A549 (cell line): ENCODE measurements at regions not wholly inside any gene's neighbourhood (a gene's known extent, or its start where the extent isn't known, plus 50 kb on each side); places are given as distances from the start of the nearest gene placed in this dataset.
"Not testable (repeated sequence)": the region's sequence is repeated elsewhere in the genome, so short reads cannot be mapped to it uniquely, and the experiment has no call there.

ENCODE experiments used
- ATAC-seq, 2 experiments: fragments of 200-7000 bp in 1 of 2; fragments of >200 bp in 1 of 2; cut with Nextera tagmentation in 1 of 2; cut with Tn5 transposase in 1 of 2; 3 replicates each; pipeline versions ENCODE4 v1.8.0 to v1.9.1; 2018 to 2020; ENCODE audit warnings: mild to moderate bottlenecking in 1 of 2, moderate library complexity in 1 of 2
- CTCF ChIA-PET: fragments of 300-600 bp; sonication (Branson Sonifier 250); formaldehyde crosslinking; extraction: SDS; loops from one replicate; lab custom pipeline; 2021; ENCODE audit warnings: antibody characterized with exemption, inconsistent platforms; lab: Yijun Ruan, JAX
- POLR2A ChIA-PET: fragments of 350-600 bp; formaldehyde crosslinking; extraction: SDS; loops from one replicate; lab custom pipeline; 2021; ENCODE audit warnings: antibody characterized with exemption, inconsistent platforms; lab: Yijun Ruan, JAX
- DNase-seq, 2 experiments: peaks; one replicate each; pipeline versions ENCODE4 v3.0.0 to v3.0.0-alpha.2; 2011 to 2016; ENCODE audit warnings: low read depth in 1 of 2, low spot score in 1 of 2
- FAIRE-seq: peaks from 2 replicates; lab custom pipeline; 2011; peaks lifted over from hg19 to GRCh38; lab: Jason Lieb, UNC
- H3K27ac ChIP-seq, 2 experiments: fragments of >200 bp; sonication (Bioruptor Twin); formaldehyde crosslinking; 3 replicates each; pipeline ENCODE4 v1.5.1; 2016 to 2017
- H3K4me1 ChIP-seq: fragments of >200 bp; sonication (Bioruptor Twin); formaldehyde crosslinking; 3 replicates; pipeline ENCODE4 v1.6.1; 2016
- H3K4me2 ChIP-seq: fragments of >200 bp; sonication (Bioruptor Twin); formaldehyde crosslinking; 3 replicates; pipeline ENCODE4 v1.6.1; 2016
- H3K4me3 ChIP-seq: fragments of >200 bp; sonication (Bioruptor Twin); formaldehyde crosslinking; 3 replicates; pipeline ENCODE4 v1.5.1; 2016
- H3K9me3 ChIP-seq: fragments of >200 bp; sonication (Bioruptor Twin); formaldehyde crosslinking; 3 replicates; pipeline ENCODE4 v1.6.1; 2016
- BCL3 ChIP-seq: fragments of >200 bp; sonication (Bioruptor Twin); formaldehyde crosslinking; IDR thresholded peaks from 3 replicates; pipeline ENCODE4 v1.6.1; 2016
- CBX2 ChIP-seq: fragments of 200-600 bp; sonication (generic); IDR thresholded peaks from 2 replicates; pipeline ENCODE4 v1.6.1; 2016; ENCODE audit warnings: low read depth, mild to moderate bottlenecking, borderline replicate concordance
- CBX8 ChIP-seq: fragments of 200-600 bp; sonication (generic); IDR thresholded peaks from 2 replicates; pipeline ENCODE4 v1.6.1; 2016
- CEBPB ChIP-seq, 2 experiments: fragments of >200 bp in 1 of 2; sonication (Bioruptor Twin) in 1 of 2; formaldehyde crosslinking in 1 of 2; IDR thresholded peaks; 2 replicates each; pipeline ENCODE4 v1.6.1; 2012 to 2016
- CHD4 ChIP-seq: fragments of 200-600 bp; sonication (generic); IDR thresholded peaks from 2 replicates; pipeline ENCODE4 v1.6.1; 2016; ENCODE audit warnings: antibody characterized with exemption, mild to moderate bottlenecking, borderline replicate concordance
- CTCF ChIP-seq: fragments of >200 bp; sonication (Bioruptor Twin); formaldehyde crosslinking; IDR thresholded peaks from 3 replicates; pipeline ENCODE4 v1.5.1; 2016
- EHF ChIP-seq: fragments of 250-450 bp; sonication (Bioruptor Pico); IDR thresholded peaks from 2 replicates; pipeline ENCODE4 v1.5.0; 2020; ENCODE audit warnings: mild to moderate bottlenecking
- EP300 ChIP-seq, 2 experiments: fragments of >200 bp; sonication (Bioruptor Twin); formaldehyde crosslinking; IDR thresholded peaks; 2 replicates in 1 of 2; 3 replicates in 1 of 2; pipeline ENCODE4 v1.6.1; 2016 to 2017
- GATA3 ChIP-seq: IDR thresholded peaks from 2 replicates; pipeline ENCODE4 v1.6.1; 2012; ENCODE audit warnings: borderline replicate concordance
- HDAC2 ChIP-seq: fragments of 200-600 bp; sonication (generic); IDR thresholded peaks from 2 replicates; pipeline ENCODE4 v1.6.1; 2016
- HMGXB4 ChIP-seq: fragments of 250-450 bp; sonication (Bioruptor Pico); IDR thresholded peaks from 2 replicates; pipeline ENCODE4 v1.5.0; 2021; ENCODE audit warnings: mild to moderate bottlenecking, moderate library complexity, borderline replicate concordance
- JUNB ChIP-seq: fragments of >200 bp; sonication (Bioruptor Twin); formaldehyde crosslinking; IDR thresholded peaks from 2 replicates; pipeline ENCODE4 v1.6.1; 2016
- MAFK ChIP-seq: fragments of 450-650 bp; IDR thresholded peaks from 2 replicates; pipeline ENCODE4 v1.6.1; 2014; ENCODE audit not compliant: partially characterized antibody
- MAZ ChIP-seq: fragments of 150-350 bp; IDR thresholded peaks from 2 replicates; pipeline ENCODE4 v1.6.1; 2014; ENCODE audit warnings: antibody characterized with exemption, low read depth, low read length, borderline replicate concordance
- REST ChIP-seq: fragments of 200-600 bp; sonication (generic); IDR thresholded peaks from 2 replicates; pipeline ENCODE4 v1.6.1; 2016; ENCODE audit warnings: antibody characterized with exemption, mild to moderate bottlenecking, moderate library complexity
- TFCP2L1 ChIP-seq: fragments of 250-450 bp; sonication (Bioruptor Pico); IDR thresholded peaks from 2 replicates; pipeline ENCODE4 v1.5.0; 2021; ENCODE audit warnings: mild to moderate bottlenecking
- ZC3H11A ChIP-seq: fragments of 450-650 bp; IDR thresholded peaks from 2 replicates; pipeline ENCODE4 v1.6.1; 2014; ENCODE audit warnings: antibody characterized with exemption, mild to moderate bottlenecking
- ZFP36 ChIP-seq: fragments of 450-650 bp; IDR thresholded peaks from 2 replicates; pipeline ENCODE4 v1.6.1; 2014; ENCODE audit warnings: borderline replicate concordance; ENCODE audit not compliant: partially characterized antibody
- WGBS: methylation state at CpG from one replicate; pipeline ENCODE4 v1.1.6; 2017; ENCODE audit errors: missing lambda C conversion rate; 5-methylcytosine and 5-hydroxymethylcytosine counted together

GRCh38 chr14:27338012-27338411, 740.2 kb upstream of the NOVA1 start:
- ChIA-PET CTCF (no interaction called here), POLR2A (no interaction called here)
- no peak overlapping the region for H3K27ac ChIP-seq
- WGBS: 22% methylated on average over 2 of the region's 2 CpGs
- H3K4me3 ChIP-seq: no peak overlapping the region
- no peak overlapping the region for H3K4me2 ChIP-seq
- ATAC-seq (no peak), FAIRE-seq (no peak), DNase-seq (no peak)
- TF ChIP-seq CTCF (no peak), CEBPB (IDR thresholded peaks at IDR 0.05) (no peak), ZC3H11A (no peak), HMGXB4 (CRISPR knock-in tag) (no peak), ZFP36 (no peak), CBX2 (no peak), EP300 (IDR thresholded peaks at IDR 0.05) (no peak), TFCP2L1 (CRISPR knock-in tag) (no peak), HDAC2 (no peak), MAZ (no peak), REST (no peak), BCL3 (no peak), EHF (CRISPR knock-in tag) (no peak), CHD4 (no peak), MAFK (no peak)
- no peaks in the 10 kb centered on the region for H3K4me1 ChIP-seq
- H3K9me3 ChIP-seq: 0 out of 3 replicates have a peak, but pooled peaks cover 3% of the 10 kb centered on the region

GRCh38 chr14:27363036-27363435, 765.2 kb upstream of the NOVA1 start:
- DNase-seq, FAIRE-seq, H3K4me1 ChIP-seq, H3K9me3 ChIP-seq, H3K27ac ChIP-seq, CTCF ChIA-PET, POLR2A ChIA-PET, ATAC-seq, H3K4me2 ChIP-seq, H3K4me3 ChIP-seq: not testable (repeated sequence)
- WGBS: 13% methylated on average over 7 of the region's 8 CpGs

GRCh38 chr14:27366596-27366995, 768.8 kb upstream of the NOVA1 start:
- no peak for ATAC-seq
- Histone ChIP-seq H3K4me2 (no peak overlapping the region), H3K9me3 (no peaks in the 10 kb centered on the region), H3K27ac (no peak overlapping the region), H3K4me3 (no peak overlapping the region), H3K4me1 (no peaks in the 10 kb centered on the region)
- ChIA-PET POLR2A (no interaction called here), CTCF (no interaction called here)
- TF ChIP-seq JUNB: no peak
- no peak for TF ChIP-seq EP300 (IDR thresholded peaks at IDR 0.05)
- TF ChIP-seq CBX8: no peak
- no peak for TF ChIP-seq GATA3
- 79% methylated on average over 5 of the region's 5 CpGs for WGBS
- FAIRE-seq: no peak
- no peak for DNase-seq
